Ishikawa (cell line): ENCODE measurements at regions not wholly inside any gene's neighbourhood (a gene's known extent, or its start where the extent isn't known, plus 50 kb on each side); places are given as distances from the start of the nearest gene placed in this dataset.

Source experiments
- CEBPB ChIP-seq: IDR thresholded peaks from 2 replicates; pipeline ENCODE4 v1.6.1; 2012
- EP300 ChIP-seq: IDR thresholded peaks from 2 replicates; pipeline ENCODE4 v1.6.1; 2012; ENCODE audit warnings: borderline replicate concordance
- FOXM1 ChIP-seq: IDR thresholded peaks from 2 replicates; pipeline ENCODE4 v1.6.1; 2012; ENCODE audit warnings: low read depth, borderline replicate concordance
- RAD21 ChIP-seq: IDR thresholded peaks from 2 replicates; pipeline ENCODE4 v1.6.1; 2012; ENCODE audit warnings: low read depth
- TAF1 ChIP-seq: IDR thresholded peaks from 2 replicates; pipeline ENCODE4 v1.6.1; 2012; ENCODE audit warnings: low read depth, mild to moderate bottlenecking
- TCF12 ChIP-seq: IDR thresholded peaks from 2 replicates; pipeline ENCODE4 v1.6.1; 2012; ENCODE audit warnings: low read depth
- ZBTB7A ChIP-seq: IDR thresholded peaks from 2 replicates; pipeline ENCODE4 v1.6.1; 2012; ENCODE audit warnings: low read depth
- TF ChIP-seq, protein P1 (sequence below): IDR thresholded peaks from 2 replicates; pipeline ENCODE4 v1.6.1; 2012
- TF ChIP-seq, protein P2 (sequence below): IDR thresholded peaks from 2 replicates; pipeline ENCODE4 v1.6.1; 2012; ENCODE audit warnings: low read depth, mild to moderate bottlenecking
- TF ChIP-seq, protein P3 (sequence below): IDR thresholded peaks from 2 replicates; pipeline ENCODE4 v1.6.1; 2012

DNA sequence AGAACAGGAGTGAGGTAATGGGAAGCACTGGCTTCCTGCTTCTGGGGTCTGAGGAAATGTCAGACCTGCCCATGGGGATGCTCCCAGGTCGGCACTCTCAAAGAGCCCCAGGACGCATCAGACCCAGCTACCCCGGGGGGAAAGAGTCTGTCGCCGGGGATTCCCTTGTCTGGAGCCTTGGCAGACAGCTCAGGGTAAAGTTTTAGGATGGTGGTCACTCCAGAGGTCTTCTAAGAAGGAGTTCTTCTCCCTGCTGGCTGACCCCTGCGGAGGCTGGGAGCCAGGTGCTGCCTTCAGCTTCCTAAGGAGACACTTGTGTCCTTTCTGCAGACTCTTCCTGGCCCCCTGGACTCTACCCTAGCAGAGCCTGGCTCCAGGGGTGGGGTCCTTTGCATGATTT, 61.9 kb upstream of the PSEN2 start:
- TF ChIP-seq EP300: no peak
- TF ChIP-seq TAF1: no peak
- no peak for TF ChIP-seq TCF12
- TF ChIP-seq, protein P1, sequence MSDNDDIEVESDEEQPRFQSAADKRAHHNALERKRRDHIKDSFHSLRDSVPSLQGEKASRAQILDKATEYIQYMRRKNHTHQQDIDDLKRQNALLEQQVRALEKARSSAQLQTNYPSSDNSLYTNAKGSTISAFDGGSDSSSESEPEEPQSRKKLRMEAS: no peak
- TF ChIP-seq RAD21: no peak
- no peak for TF ChIP-seq FOXM1
- TF ChIP-seq ZBTB7A: no peak
- TF ChIP-seq, protein P2, sequence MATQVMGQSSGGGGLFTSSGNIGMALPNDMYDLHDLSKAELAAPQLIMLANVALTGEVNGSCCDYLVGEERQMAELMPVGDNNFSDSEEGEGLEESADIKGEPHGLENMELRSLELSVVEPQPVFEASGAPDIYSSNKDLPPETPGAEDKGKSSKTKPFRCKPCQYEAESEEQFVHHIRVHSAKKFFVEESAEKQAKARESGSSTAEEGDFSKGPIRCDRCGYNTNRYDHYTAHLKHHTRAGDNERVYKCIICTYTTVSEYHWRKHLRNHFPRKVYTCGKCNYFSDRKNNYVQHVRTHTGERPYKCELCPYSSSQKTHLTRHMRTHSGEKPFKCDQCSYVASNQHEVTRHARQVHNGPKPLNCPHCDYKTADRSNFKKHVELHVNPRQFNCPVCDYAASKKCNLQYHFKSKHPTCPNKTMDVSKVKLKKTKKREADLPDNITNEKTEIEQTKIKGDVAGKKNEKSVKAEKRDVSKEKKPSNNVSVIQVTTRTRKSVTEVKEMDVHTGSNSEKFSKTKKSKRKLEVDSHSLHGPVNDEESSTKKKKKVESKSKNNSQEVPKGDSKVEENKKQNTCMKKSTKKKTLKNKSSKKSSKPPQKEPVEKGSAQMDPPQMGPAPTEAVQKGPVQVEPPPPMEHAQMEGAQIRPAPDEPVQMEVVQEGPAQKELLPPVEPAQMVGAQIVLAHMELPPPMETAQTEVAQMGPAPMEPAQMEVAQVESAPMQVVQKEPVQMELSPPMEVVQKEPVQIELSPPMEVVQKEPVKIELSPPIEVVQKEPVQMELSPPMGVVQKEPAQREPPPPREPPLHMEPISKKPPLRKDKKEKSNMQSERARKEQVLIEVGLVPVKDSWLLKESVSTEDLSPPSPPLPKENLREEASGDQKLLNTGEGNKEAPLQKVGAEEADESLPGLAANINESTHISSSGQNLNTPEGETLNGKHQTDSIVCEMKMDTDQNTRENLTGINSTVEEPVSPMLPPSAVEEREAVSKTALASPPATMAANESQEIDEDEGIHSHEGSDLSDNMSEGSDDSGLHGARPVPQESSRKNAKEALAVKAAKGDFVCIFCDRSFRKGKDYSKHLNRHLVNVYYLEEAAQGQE: no peak
- TF ChIP-seq, protein P3, sequence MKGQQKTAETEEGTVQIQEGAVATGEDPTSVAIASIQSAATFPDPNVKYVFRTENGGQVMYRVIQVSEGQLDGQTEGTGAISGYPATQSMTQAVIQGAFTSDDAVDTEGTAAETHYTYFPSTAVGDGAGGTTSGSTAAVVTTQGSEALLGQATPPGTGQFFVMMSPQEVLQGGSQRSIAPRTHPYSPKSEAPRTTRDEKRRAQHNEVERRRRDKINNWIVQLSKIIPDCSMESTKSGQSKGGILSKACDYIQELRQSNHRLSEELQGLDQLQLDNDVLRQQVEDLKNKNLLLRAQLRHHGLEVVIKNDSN: no peak
- no peak for TF ChIP-seq CEBPB
